ENCODE measurements at regions not wholly inside any gene's neighbourhood (a gene's known extent, or its start where the extent isn't known, plus 50 kb on each side); places are given as distances from the start of the nearest gene placed in this dataset.

GRCh38 chr13:97091196-97091595 is 96.9 kb upstream of the OXGR1 start:
- TF ChIP-seq ZFP36 (IDR thresholded peaks at IDR 0.05; ENCODE audit: borderline replicate concordance, low read depth, low read length, partially characterized antibody) (no peak), SOX6 (IDR thresholded peaks at IDR 0.05) (no peak), SOX6 (CRISPR knock-in tag; IDR thresholded peaks at IDR 0.05) (no peak), ZNF703 (CRISPR knock-in tag; IDR thresholded peaks at IDR 0.05; ENCODE audit: borderline replicate concordance) (no peak), MXI1 (IDR thresholded peaks at IDR 0.05; ENCODE audit: borderline replicate concordance, low read depth, low read length) (no peak), ETV6 (CRISPR knock-in tag; conservative IDR thresholded peaks at IDR 0.05) (no peak), ZNF577 (CRISPR knock-in tag; IDR thresholded peaks at IDR 0.05; ENCODE audit: borderline replicate concordance, low read depth) (no peak), ZNF274 (CRISPR knock-in tag; IDR thresholded peaks at IDR 0.05) (no peak), MAFF (IDR thresholded peaks at IDR 0.05; ENCODE audit: low read depth, low read length) (no peak), ZSCAN30 (CRISPR knock-in tag; IDR thresholded peaks at IDR 0.05) (no peak), NBN (conservative IDR thresholded peaks at IDR 0.05) (no peak), RFX5 (IDR thresholded peaks at IDR 0.05; ENCODE audit: low read depth, low read length) (no peak), ZNF407 (CRISPR knock-in tag; IDR thresholded peaks at IDR 0.05; ENCODE audit: not compliant biosample characterization) (no peak), IRF2 (CRISPR knock-in tag; IDR thresholded peaks at IDR 0.05) (no peak), TCF7L2 (IDR thresholded peaks at IDR 0.05; ENCODE audit: low read depth, low read length) (no peak)
